RWPE1 (cell line): ENCODE measurements at regions not wholly inside any gene's neighbourhood (a gene's known extent, or its start where the extent isn't known, plus 50 kb on each side); places are given as distances from the start of the nearest gene placed in this dataset.
"Not testable (repeated sequence)": the region's sequence is repeated elsewhere in the genome, so short reads cannot be mapped to it uniquely, and the experiment has no call there.

Source experiments
- CTCF ChIA-PET: fragments of 350-600 bp; sonication (Branson Sonifier 250); formaldehyde crosslinking; extraction: SDS; loops from one replicate; lab custom pipeline; 2021; lab: Yijun Ruan, JAX
- POLR2A ChIA-PET: fragments of 400-600 bp; formaldehyde crosslinking; extraction: SDS; loops from one replicate; lab custom pipeline; 2020; ENCODE audit warnings: antibody characterized with exemption; ENCODE audit not compliant: low non-redundant PET; lab: Yijun Ruan, JAX
- DNase-seq: peaks from one replicate; pipeline ENCODE4 v3.0.0; 2012; ENCODE audit warnings: low spot score
- H3K27ac ChIP-seq: fragments of 450-650 bp; 2 replicates; pipeline ENCODE4 v1.5.1; 2017
- TF ChIP-seq, protein P1 (sequence below): fragments of 450-650 bp; conservative IDR thresholded peaks from 2 replicates; pipeline ENCODE4 v1.5.1; 2017; ENCODE audit warnings: low read depth, mild to moderate bottlenecking

DNA sequence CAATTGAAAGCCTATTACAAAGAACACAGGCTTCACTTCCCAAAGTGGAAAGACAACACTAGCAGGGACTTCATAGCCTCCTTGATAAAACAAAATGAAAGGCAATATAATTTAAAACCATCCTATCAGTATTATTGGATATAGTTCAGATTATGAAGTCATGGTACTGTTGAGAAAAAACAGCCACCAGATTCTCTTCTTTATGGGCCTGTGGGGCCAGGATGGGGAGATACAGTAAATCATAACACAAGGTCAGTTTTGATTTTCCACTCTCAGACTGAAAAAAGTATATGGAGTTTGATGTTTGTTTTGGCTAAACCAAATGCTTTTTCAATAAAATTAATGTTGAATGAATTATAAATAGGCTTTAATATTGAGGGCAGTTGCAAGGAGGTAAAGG, 129.1 kb downstream of the BCL2L11 start:
- POLR2A ChIA-PET: no interaction called here
- no peak overlapping the region for H3K27ac ChIP-seq
- no peak for DNase-seq
- CTCF ChIA-PET: no interaction called here
- TF ChIP-seq, protein P1, sequence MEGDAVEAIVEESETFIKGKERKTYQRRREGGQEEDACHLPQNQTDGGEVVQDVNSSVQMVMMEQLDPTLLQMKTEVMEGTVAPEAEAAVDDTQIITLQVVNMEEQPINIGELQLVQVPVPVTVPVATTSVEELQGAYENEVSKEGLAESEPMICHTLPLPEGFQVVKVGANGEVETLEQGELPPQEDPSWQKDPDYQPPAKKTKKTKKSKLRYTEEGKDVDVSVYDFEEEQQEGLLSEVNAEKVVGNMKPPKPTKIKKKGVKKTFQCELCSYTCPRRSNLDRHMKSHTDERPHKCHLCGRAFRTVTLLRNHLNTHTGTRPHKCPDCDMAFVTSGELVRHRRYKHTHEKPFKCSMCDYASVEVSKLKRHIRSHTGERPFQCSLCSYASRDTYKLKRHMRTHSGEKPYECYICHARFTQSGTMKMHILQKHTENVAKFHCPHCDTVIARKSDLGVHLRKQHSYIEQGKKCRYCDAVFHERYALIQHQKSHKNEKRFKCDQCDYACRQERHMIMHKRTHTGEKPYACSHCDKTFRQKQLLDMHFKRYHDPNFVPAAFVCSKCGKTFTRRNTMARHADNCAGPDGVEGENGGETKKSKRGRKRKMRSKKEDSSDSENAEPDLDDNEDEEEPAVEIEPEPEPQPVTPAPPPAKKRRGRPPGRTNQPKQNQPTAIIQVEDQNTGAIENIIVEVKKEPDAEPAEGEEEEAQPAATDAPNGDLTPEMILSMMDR: no peak

DNA sequence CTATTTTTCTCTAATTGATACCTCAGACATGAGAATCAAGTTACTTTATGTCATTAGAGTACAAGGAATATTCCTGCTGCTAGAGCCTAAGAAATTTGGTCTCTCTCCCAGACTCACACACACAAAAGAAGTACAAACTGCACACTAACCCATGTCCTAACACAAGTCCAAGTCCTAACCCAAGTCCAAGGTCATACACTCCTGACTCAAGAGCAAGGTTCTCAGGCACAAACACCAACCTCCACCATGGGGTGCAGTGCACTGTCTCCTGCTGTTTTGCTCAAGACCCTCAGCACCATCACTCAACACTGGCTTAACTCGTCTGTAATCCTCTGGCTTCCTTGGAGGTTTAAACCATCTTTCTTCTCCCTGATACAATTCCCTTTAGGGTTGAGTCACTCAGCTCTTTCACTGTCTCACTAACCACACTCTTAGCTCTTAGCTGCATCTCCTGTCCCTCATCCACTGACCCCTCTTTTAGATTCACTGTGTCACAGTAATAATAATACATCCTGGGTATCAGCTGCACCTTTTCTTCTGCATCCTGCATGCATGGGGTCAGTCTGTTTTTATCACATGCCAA, 129.8 kb downstream of the BCL2L11 start:
- TF ChIP-seq, protein P1: no peak
- no peak for DNase-seq
- H3K27ac ChIP-seq: no peak overlapping the region
- ChIA-PET CTCF (no interaction called here), POLR2A (no interaction called here)

DNA sequence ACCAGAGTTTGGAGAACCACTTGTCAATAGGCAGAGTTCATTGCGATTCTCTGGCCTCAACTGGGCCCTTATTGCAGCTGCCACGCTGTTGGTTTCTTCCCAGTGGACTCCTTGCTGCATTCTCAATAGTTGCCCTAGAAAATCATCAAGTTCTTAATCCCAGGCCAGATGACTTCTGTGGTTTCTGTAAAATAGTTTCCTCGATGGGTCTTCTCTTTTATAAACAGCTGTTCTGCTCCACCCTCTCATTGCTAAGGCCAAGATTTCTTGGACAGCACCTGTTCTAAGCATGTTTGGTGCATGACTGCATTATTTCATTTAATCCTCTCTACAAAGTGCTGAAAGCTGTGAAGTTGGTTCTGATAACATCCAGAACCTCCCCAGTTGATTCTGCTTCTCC, 131.0 kb downstream of the BCL2L11 start:
- ChIA-PET CTCF (no interaction called here), POLR2A (no interaction called here)
- TF ChIP-seq, protein P1: no peak
- no peak for DNase-seq
- H3K27ac ChIP-seq: no peak overlapping the region

DNA sequence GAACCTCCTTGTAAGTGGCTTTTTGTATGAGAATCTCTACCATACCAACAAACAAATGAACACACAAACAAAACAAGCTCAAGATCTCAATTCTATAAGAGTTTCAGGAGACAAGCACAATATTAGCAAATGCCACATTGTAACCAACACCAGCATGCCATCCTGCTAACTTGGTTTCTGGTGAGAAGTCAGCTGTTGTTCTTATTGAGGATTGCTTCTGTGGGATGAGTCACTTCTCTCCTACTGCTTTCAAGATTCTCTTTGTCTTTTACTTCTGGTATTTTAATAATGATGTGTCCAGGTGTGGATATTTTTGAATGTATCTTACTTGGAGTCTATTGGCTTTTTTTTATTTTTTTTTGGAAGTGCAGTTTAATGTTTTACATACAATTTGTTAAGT, 131.7 kb downstream of the BCL2L11 start:
- H3K27ac ChIP-seq: no peak overlapping the region
- POLR2A ChIA-PET: no interaction called here
- no peak for DNase-seq
- CTCF ChIA-PET: no interaction called here
- TF ChIP-seq, protein P1: no peak

DNA sequence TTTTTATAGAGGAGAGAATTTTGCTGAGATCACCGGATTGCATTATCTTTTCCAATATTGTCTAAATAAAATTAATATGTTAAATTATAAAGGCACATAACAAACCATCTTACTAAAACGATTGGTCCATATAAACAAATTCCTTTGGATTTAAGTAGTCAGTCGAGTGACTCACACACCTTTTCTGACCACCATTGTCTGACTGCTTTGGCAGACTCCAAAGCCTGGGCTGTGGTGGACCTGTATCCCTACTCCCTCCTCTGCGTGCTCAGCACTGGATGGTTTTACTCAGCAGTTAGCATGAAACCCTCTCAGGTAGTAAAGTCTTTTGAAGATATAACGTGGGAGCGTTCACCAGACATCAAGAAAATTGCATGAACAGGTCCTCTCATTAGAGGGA, 134.2 kb downstream of the BCL2L11 start:
- POLR2A ChIA-PET, CTCF ChIA-PET, H3K27ac ChIP-seq, DNase-seq: not testable (repeated sequence)

DNA sequence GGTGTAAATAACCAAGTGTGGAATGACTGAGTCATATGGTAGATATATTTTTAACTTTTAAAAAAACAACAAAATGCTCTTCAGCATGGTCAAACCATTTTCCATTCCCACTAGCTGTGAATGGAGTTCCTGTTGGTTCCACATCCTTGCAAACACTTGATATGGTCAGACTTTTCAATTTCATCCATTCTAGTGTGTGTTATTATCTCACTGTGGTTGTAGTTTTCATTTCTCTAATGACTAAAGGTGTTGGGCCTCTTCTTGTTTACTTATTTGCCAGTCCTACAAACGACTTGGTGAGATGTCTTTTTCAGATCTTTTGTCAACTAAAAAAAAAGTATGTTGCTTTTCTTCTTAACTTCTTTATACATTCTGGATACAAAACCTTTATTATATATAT, 135.9 kb downstream of the BCL2L11 start:
- CTCF ChIA-PET, POLR2A ChIA-PET, DNase-seq, H3K27ac ChIP-seq: not testable (repeated sequence)

DNA sequence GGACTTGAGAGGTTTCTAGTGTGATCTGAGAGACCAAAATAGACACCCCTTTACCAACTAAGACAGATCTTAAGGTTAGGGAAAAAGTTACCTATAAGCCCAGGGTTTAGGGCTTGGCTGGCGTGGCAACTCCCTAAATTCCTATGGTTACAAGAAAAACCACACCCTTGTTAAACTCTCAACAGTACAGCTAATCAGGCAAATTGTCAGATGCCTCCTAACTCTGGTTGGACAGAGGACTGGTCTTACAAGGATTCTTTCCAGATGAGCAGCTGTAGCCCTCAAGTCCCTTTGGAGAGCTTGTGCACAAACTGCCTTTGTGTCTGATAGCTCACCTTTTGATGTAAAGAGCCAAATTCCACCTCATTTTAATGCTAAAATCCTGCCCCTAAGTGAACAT, 136.9 kb downstream of the BCL2L11 start:
- H3K27ac ChIP-seq, POLR2A ChIA-PET, CTCF ChIA-PET, DNase-seq: not testable (repeated sequence)

DNA sequence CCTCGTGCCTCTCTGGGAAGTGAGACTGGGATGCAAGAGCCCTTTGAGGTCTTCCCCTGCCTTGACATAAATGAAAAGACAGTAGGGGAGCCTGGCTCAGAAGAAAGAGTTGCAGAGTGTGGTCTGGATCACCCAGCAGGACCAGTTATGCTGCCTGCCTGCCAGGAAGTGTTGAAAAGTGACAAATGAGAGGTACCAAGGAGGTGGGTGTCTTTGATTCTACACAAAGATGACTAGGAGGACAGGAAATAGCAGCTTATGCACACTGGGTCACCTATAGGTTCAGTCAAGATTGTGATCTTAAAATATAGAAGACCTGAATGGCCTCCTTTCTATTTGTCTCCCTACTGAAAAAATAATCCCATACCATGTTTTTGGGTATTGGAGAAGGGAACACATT, 137.6 kb downstream of the BCL2L11 start:
- CTCF ChIA-PET, POLR2A ChIA-PET, DNase-seq, H3K27ac ChIP-seq: not testable (repeated sequence)

DNA sequence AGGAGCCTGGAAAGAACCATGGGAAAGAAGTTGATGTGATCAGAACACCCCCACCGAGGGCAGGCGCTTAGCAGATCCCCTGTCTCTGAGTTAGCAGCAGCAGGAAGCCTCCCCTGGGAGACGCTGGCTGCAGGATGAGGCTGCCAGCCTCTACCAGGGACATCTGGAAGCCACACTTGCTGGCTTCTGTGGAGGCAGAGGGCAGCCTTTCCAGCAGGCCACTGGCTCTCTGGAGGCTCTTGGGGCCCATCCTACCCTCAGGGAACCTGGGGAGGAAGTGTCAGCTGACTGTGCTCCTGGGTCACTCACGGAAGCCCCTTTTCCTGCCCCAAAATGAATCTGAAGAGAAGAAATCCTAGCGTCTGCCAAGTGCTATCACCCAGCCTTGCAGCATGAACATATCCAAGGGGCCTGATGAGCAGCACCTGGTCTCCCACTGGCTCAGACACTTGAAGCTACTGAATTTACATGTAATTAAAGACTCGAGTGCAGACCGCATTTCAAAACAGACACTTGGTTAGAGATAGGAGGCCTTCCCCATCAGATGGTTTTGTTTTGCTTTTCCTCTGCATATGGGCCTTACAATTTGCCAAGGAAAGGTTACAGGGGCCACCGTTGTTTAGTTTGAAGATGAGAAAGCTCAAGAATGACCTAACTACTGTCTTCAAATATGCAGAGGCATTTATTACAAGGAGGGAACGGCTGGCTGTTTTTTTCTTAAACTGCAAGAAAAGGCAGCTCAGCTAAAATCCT, 142.1 kb downstream of the BCL2L11 start:
- POLR2A ChIA-PET, DNase-seq, CTCF ChIA-PET, H3K27ac ChIP-seq: not testable (repeated sequence)

DNA sequence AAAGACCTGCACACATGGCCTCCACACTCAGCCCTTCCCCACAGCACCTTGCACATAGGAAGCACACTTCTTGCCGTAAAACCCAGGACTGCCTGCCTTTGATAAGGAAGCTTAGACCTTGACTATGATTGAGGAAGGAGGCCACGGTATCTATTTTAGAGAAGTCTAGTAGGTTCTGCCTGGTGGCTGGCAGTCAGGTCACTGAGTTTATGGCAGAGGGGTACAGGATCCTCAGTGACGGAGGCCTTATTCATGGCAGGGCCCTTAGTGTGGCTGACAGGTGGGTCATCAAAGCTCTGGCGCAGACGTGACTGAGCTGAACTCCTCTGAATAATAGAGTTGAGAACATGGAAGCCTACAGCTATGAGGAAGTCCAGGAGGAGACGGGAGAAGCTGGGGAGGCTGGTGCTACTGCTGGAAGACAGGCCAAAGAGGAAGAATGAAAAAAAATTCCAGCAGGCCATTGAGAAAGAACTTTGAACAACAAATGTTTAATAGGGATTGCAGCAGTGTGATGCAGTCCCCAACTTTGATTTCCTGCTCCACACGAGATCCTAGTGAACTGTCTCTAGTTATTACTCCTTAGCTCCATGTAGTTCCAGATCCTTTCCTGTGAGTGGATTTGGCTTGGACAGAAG, 142.8 kb downstream of the BCL2L11 start:
- CTCF ChIA-PET, H3K27ac ChIP-seq, DNase-seq, POLR2A ChIA-PET: not testable (repeated sequence)

DNA sequence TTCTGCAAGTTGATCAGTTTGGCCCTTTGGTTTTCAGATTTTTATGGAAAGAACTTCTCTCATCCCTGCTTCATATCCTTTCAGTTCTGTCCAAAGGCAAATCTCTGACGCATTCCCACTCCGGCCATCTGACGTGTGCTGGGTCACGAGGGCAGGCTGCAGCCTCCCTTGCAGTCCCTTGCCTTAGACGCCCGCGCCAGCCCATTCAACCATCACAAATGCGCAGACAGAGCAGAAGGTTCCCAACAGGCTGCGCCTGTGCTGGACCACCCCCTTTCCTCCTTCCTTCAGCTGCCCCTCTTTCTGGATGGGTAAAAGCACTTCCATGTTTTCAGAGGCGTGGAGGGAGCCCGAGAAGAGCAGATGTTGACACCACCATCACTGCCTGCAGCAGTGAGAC, 144.2 kb downstream of the BCL2L11 start:
- CTCF ChIA-PET, H3K27ac ChIP-seq, POLR2A ChIA-PET, DNase-seq: not testable (repeated sequence)

DNA sequence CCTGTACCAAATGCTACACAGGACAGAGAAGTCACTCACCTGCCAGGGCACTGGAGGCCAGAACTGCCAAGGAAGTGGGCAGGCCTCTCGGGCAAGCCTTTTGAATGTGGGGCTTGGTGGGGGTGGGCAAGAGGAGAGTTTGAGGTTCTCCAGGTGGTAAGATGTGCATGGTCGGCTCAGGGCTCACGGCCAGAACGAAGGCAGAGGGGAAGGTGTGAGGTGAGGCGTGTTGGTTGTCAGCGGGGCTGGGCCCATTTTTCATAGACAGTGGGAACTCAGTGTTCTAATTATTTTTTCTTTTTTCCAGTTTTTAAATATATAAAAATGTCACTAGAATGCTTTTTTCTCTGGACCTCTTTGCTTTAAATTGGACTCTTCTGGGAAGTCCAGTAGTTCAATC, 145.8 kb downstream of the BCL2L11 start:
- H3K27ac ChIP-seq, DNase-seq, POLR2A ChIA-PET, CTCF ChIA-PET: not testable (repeated sequence)
